NCI-H748 (cell line): ENCODE measurements at regions not wholly inside any gene's neighbourhood (a gene's known extent, or its start where the extent isn't known, plus 50 kb on each side); places are given as distances from the start of the nearest gene placed in this dataset.

Experiments used
- DNase-seq: peaks from one replicate; lab custom pipeline; 2025; ENCODE audit not compliant: unreplicated experiment; lab: John Stamatoyannopoulos, UW

DNA sequence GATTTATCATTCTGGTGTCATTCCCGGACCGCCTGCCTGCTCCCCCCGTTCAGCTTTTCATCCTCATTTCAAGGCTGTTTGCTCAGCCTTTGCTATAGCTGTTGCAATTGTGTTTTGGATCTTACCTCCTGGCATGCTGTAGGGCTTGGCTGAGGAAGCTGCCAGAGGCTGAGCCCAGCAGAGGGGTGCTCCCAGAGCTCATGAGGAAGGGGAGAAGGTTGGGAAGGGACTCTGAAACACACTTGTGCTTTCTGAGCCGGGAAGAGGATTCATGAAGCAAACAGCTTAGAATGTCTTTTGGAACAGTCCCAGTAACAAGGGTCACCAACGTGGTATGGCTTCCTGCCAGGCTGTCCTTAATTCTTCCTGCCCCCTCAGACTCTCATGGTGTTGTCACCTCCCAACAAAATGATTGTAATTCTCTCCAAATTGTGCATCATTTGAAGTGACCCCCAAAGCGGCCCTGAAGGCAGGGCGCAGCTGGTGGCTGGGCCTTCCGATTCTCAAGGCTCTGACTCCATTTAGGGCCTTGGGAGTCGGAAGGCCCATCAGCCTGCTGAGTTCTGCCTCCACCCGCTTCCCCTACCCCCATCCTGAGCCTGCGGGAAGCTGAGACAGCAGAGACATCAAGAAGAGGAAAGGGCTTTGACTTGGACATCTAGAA, 111.9 kb upstream of the ARHGAP5 start:
- DNase-seq: no peak

DNA sequence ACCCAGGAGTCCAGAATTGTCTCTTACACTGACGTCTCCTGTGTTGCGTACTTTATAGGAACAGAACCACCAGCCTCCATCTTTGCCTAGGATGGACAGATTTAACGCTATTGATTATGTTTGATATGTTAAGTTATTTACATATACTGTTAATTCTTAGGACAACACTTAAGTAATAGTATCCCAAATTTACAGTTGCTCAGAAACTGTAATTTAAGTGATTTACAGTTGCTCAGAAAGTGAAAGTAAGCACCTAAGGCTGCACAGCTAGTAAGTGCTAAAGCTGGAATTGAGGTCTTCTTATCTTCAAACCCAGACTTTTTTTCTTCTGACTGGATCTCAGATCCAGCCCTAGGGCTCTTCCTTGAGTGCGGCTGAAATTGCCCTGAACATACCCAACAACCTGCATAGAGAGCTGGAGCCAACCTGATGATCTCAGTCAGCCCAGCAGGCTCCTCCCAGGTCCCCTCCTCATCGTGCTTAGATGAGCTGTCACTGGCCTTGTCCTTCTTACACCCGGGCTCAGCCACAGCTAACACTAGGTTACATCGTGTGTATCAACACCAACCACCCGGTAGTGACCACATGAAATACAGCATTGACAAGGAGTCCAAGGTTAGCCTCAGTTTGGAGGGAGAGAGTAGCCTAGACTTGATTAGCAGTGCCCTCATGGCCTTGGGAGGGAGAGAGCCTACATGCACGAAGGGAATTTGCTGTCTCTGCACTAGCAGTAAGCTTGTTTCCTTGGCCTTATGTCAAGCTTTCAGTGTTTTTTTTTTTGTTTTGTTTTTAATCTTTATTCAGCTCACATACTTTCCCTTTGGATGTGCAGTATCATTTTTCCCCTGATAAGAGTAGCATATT, 111.1 kb upstream of the ARHGAP5 start:
- DNase-seq: no peak

DNA sequence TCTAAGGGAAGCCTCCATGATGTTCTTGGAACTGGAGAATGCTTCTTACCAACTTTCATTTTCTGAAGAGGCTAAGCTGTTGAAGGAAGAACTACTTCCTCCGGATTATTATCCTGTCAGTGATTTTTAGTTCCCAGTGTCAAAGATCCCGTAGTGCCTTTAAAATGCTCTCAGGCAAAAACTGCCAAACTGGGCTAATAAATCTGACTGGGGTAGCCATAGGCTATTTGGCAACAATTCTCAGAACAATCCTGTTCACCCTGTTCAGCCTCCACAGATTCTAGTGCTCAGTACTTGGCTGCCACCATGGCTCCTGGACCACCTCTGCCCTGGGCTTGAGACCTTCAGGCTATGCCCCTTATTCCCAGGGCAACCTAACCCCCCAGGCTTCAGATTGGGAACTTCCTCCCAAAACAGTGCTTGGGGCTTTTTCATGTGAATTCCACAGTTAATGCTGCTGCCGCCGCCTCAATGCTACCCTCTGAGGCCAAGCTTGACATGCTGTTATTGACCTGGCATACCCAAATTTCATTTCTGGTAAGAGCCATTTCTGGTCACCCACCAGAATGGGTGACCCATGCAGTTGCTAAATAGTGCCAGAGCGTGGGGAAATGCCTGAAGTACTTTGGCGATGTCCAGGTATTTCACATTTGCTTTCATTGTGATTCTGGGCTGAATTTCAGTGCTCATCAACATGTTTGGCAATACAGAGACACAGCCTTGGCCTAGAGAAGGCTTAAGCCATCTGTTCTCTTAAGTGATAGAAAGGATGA, 110.0 kb upstream of the ARHGAP5 start:
- no peak for DNase-seq

DNA sequence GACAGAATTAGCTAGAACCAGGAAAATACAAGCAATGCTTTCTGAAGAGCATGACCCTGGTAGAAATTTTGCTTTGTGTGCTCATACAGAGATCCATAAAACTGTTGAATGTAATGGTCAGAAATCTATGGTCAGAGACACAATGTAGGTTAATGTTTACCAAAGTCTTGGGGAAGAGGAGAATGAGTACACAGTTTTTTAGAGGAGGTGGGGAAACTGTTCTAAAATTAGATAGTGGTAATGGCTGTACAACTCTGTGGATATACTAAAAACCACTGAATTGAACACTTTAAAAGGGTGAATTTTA, 109.5 kb upstream of the ARHGAP5 start:
- DNase-seq: no peak

DNA sequence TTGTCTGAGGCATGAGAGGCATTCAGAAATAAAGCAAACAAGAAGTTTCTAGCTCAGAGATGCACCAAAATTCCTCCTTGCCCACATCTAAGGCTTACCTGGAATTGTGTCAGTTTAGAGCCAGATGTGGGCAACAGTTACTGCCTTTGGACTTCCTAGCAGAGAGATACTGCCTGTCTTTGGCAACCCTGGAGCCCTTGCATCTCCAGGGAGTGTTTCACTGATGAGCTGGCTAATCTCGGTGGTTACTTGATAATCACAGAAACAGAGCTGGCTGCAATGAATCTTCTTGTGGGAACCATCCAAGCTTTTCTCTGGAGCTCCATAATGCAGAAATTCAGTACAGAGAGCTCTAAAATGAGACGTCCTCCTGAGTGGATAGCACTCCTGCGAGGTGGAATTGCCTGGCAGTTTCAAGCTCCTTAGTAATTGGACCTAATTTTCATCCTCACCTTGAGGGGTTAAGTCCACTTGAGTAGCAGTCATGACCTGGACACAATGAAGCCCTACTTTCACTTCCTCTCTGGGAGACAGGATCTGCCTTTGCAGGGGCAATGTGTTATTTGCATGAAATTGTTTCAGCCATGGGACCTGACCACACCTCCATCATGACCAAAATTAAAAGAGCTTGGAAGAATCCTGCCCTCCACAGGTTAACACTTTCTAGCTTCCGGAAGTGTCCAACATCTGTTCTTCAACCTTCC, 108.8 kb upstream of the ARHGAP5 start:
- no peak for DNase-seq

DNA sequence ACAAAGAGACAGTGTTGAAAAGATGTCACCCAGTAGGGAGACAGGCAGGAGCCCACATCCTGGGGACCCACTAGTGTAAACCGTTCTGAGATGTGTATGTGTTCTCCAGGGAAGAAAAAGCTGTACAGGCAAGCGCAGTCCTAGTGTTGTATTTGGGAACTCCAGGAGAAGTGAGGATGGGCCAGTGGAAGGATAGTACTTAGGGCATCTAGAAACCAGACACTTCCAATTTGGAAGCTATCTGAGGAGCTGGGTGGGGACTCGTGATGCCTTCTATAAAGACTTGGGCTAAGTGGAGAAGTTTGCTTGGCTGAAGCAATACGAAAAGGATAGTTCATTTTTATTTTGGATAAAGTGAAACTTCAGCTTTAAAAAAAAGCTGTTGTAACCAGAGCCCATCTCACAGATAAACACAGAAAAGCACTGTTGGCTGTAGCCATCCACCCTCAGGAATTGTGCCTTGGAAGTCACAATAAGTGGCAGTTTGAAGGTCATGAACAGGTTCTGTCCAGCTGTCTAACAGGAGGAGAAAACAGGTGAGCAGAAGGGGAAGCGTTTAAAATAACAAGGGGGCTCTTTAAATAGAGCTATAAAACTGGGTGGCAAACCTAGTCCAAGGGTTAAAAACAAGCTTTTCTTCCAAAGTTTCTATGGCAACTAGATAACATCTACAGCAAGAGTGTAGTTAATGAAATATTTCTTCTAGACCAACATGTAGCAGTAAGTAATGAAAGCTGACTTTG, 108.0 kb upstream of the ARHGAP5 start:
- DNase-seq: peak; percentile 13

DNA sequence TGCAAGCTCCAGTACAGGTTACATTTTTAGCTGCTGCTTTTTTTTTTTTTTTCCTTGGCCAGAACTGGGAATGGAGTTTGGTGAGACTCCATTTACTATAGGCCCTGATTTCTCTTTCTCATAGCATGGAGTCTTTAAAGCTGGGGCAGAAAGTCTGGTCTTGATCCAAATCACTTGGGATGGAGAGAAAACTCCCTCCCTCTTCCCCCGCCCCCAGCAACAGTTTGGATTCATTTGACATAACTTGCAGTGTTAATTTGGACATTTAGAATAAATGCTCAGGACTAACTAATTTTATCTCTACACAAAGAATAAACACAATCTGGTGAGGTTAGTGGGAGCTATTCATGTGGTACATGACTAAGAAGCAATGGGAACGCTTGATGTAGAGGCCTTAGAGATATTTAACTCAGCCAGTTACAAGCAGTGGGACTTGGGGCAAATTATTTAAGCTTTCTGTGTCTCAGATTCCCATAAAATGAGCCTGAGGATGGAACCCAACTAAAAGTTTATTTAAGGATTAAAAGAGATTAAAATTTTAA, 107.3 kb upstream of the ARHGAP5 start:
- no peak for DNase-seq

DNA sequence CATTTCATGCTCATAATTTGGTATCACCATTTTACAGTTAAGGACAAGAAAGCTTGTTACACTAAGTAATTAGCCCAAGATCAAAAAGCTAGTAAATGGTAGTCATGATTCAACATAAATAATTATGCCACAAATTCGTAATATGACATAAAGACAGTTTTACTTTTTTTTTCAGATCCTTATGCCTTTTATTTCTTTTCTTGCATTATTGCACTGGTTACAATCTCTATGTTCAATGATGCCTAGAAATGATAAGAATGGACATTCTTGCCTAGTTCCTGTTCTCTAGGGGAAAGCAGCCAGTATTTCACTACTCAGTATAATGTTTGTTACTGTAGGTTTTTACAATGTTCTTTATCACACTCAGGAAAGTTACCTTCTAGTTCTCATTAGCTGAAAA, 106.4 kb upstream of the ARHGAP5 start:
- DNase-seq: no peak

DNA sequence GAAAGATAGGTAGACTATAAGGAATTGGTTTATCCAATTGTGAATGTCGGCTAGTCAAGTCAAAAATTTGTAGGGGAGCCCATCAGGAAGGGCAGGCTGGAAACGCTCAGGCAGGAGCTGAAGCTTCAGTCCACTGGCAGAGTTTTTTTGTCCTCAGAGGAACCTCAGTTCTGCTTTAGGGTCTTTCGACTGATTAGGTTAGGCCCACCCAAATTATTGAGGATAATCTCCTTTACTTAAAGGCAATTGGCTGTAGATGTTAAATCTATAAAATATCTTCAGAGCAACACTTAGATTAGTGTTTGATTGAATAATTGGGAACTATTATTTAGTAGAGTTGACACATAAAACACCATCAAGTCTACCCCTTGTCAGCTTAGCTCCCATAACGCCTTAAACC, 105.5 kb upstream of the ARHGAP5 start:
- DNase-seq: no peak

DNA sequence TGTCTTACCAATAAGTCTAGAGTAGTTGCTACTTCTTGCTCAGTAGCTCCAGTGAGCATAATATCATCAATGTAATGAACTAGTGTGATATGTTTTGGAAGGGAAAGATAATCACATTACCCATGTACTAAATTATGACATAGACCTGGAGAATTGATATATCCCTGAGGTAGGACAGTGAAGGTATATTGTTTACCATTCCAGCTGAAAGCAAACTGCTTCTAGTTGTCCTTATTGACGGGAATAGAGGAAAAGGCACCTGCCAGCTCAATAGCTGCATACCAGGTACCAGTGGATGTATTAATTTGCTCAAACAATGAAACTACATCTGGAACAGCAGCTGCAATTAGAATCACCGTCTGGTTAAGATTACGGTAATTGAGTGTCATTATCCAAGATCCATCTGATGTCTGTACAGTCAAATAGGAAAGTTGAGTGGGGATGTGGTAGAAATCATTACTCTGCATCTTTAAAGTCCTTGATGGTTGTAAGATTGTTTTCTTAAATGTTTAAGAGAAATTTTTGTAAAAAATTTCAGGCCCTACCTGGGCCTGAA, 100.0 kb upstream of the ARHGAP5 start:
- DNase-seq: peak; percentile 49

DNA sequence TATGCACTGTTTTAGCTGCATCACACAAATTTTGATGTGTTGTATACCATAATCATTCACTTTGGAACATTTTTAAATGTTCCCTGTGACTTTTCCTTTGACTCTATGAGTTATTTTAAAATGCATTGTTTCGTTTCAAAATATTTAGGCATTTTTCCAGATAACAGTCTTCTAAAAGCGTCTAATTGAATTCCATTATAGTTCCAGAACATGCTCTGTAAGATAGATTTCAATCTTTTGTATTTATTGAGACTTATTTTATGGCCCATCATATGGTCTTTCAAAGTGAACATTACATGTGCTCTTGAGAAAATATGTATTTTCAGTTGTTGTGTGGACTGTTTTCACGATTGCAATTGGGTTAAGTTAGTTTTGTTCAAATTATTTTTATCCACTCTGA, 98.7 kb upstream of the ARHGAP5 start:
- no peak for DNase-seq

DNA sequence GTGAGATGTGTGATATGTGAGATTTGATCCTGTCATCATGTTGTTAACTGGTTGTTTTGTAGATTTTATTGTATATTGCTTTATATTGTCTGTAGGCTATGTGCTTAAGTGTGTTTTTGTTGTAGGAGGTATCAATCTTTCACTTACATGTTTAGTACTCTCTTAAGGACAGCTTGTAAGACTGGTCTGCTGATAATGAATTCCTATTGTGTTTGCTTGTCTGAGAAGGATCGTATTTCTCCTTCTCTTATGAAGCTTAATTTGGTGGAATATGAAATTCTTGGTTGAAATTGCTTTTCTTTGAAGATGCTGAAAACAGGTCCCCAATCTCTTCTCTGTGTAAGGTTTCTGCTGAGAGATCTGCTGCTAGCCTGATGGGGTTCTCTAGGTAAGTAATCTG, 94.5 kb upstream of the ARHGAP5 start:
- no peak for DNase-seq

DNA sequence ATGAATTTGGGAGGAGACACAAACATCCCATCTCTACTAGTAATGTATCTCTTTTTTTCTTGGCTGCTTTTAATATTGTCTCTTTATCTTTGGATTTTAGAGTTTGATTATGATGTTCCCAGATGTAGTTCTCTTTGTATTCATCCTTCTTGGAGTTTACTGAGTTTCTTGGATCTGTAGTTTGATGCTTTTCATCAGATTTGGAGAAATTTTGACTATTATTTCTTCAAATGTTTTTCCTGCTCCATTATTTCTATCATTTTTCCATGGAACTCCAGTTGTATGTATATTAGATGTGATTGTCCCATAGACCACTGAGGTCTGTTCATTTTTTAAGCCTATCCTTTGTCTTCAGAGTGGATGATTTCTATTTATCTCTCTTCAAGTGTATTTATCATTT, 90.7 kb upstream of the ARHGAP5 start:
- DNase-seq: no peak

DNA sequence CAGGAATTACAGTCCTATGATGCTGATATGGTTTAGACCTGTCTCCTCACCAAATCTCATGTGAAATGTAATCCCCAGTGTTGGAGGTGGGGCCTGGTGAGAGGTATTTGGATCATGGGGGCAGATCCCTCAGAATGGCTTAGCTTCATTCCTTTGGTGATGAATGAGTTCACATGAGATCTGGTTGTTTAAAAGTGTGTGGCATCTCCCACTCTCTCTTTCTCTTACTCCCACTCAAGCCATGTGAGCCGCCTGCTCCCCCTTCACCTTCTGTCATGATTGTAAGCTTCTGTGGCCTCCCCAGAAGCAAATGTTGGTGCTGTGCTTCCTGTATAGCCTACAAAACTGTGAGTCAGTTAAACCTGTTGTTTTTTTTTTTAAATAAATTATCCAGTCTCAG, 89.4 kb upstream of the ARHGAP5 start:
- DNase-seq: no peak

DNA sequence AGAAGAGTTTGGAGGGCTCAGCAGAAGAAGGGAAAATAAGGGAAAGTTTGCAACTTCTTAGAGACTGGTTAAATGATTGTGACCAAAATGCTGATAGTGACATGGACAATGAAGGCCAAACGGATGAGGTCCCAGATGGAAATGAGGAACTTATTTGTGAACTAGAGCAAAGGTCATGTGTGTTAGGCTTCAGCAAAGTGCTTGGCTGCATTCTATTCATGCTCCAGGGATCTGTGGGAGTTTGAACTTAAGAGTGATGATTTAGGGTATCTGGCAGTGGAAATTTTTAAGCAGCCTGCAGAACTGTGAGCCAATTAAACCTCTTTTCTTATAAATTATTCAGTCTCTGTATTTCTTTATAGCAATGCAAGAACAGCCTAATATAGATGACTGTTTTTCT, 88.9 kb upstream of the ARHGAP5 start:
- no peak for DNase-seq

DNA sequence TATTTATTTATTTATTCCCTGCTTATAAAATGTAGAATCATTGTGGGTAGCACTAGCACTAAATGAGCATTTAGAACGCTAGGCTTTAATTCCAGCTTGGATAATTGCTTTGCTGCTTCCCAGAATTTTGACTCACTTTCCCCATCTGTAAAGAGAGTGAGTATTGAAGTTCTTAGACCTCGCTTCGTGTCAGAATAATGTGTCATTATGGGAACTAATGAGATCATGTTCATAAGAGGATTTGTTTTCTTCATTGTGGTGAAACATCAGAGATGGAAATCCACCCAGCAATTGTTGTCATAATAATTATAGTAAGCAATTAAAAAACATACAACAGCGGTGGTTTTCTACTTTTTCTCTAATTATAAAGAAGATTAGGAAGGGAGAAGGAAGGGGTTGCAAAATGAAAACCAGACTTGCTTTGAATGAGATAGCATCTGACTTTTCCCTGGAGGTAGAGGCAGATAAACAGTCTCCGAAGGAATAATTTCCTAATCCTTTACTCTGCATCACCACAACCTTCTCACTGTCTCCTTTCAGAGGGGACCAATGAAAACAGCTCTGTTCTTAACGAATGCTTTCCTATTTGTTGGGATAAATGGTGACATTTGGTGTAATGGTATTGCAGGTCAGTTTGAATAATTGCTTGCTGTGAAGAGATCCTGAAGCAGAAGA, 86.8 kb upstream of the ARHGAP5 start:
- no peak for DNase-seq

DNA sequence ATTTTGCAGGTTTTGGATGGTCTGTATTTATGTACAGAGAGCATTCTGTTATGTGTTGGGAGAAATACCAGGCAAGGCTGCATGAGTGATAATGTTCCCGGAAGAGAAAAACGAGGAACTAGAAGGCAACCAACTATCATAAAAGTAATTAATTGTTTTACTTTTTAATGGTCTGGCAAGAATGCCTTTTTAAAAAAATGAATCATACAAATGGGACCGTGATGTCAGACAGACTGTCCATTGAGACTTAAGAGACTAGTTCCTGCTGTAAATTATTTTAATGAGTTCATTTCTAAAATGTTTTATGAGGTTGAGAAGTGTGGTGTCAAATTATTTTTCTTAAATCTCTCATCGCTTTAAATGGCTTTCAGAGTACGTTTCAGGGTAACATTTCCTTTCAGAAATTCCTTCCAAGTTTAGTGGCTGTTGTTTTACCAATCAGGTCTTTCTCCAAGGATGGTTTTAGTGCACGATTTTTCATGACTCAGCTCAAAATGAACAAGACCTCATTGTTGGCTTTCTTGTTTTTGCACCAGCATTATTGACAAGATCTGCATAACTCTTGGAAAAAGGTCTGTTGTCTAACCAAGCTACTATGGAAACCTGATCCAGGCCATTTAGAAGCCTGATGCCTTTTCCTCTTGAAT, 86.1 kb upstream of the ARHGAP5 start:
- DNase-seq: no peak

DNA sequence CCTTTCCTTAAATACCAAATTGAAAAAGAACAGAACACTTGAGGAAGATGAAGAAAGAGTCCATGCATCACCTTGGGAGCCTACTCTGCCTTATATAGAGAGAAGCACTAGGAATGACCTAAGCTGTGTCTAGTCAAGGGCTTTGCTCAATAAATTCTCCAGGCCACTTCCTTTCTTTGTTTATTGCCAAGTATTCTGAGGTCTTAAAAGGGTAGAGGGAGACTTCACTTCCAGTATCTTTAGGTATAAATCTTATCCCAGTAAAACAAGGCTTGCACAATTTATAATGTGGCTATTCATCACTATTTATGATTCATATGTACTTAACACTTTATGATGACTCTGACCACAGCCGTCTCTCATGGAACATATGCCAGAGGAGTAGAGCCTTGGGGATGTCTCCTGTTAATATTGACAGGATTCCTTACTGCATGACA, 85.1 kb upstream of the ARHGAP5 start:
- no peak for DNase-seq

DNA sequence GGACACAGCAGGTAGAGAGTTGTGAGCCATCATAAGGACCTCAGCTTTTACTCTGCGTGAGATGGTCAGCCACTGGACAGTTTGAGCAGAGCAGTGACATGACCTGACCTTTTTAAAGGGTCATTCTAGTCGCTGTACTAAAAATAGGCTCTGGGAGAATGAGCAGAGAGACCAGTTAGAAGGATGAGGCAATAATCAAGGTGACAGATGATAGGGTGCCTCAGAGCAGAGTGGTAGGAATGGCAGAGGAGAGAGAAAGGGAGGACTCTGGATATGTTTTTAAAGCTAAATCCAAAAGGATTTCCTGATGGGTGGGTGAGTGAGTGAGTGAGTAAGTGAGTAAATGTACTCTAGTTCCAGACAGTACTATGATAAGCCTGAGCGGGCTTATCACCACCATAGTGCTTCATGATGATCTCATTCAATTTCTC, 83.6 kb upstream of the ARHGAP5 start:
- no peak for DNase-seq
